ENCODE measurements at regions not wholly inside any gene's neighbourhood (a gene's known extent, or its start where the extent isn't known, plus 50 kb on each side); places are given as distances from the start of the nearest gene placed in this dataset.

GRCh38 chr20:11484479-11484878, 433.2 kb upstream of the BTBD3 start:
- Histone ChIP-seq H3K23me2 (ENCODE audit: low read depth, low read length) (no peaks in the 10 kb centered on the region), H3K9ac (replicated peaks in 1 of 4; ENCODE audit: extremely low read depth in 1 of 4, low read depth in 3 of 4, low read length in 3 of 4) (no peak overlapping the region), H3K9me3 (ENCODE audit: insufficient read depth in 2 of 2, low read depth in 1 of 2, low read length in 1 of 2) (no peaks in the 10 kb centered on the region), H3K27me3 (replicated peaks in 1 of 4; ENCODE audit: control insufficient read depth in 3 of 4, extremely low read depth in 1 of 4, insufficient read depth in 3 of 4, low read length in 3 of 4) (no peaks in the 10 kb centered on the region), H2BK15ac (ENCODE audit: low read length) (no peak overlapping the region), H2AFZ (ENCODE audit: low read length) (no peak overlapping the region), H3K14ac (ENCODE audit: insufficient read length) (no peak overlapping the region), H2BK5ac (ENCODE audit: low read depth, low read length) (no peak overlapping the region), H3K79me2 (ENCODE audit: control insufficient read depth in 1 of 2, insufficient read depth in 2 of 2, low read length in 2 of 2) (no peaks in the 10 kb centered on the region), H4K8ac (ENCODE audit: extremely low read depth, insufficient read depth, low read length) (no peak overlapping the region), H3K4me1 (replicated peaks in 1 of 4; ENCODE audit: control insufficient read depth in 3 of 4, insufficient read depth in 4 of 4, low read length in 3 of 4) (no peaks in the 10 kb centered on the region; a peak in 1 of 7 replicates), H3K27ac (ENCODE audit: low read depth, low read length) (no peak overlapping the region), H4K91ac (replicated peaks; ENCODE audit: insufficient read length, low read length) (no peak overlapping the region), H3K4ac (replicated peaks; ENCODE audit: insufficient read length, low read depth, low read length) (no peak overlapping the region), H4K5ac (ENCODE audit: insufficient read length, low read depth, low read length) (no peak overlapping the region), H3K23ac (ENCODE audit: insufficient read length) (no peak overlapping the region), H3K4me3 (ENCODE audit: extremely low read depth in 1 of 4, insufficient read depth in 2 of 4, low read depth in 3 of 4, low read length in 4 of 4) (no peak overlapping the region), H2BK120ac (replicated peaks; ENCODE audit: low read depth, low read length) (no peak overlapping the region), H3K79me1 (ENCODE audit: low read depth, low read length) (no peaks in the 10 kb centered on the region), H2AK5ac (ENCODE audit: low read depth, low read length) (no peak overlapping the region), H3K56ac (replicated peaks; ENCODE audit: insufficient read length, low read depth, low read length) (no peak overlapping the region), H2BK20ac (ENCODE audit: low read length) (no peak overlapping the region), H3K36me3 (ENCODE audit: control insufficient read depth in 2 of 4, insufficient read depth in 4 of 4, low read length in 3 of 4) (no peaks in the 10 kb centered on the region), H3K4me2 (ENCODE audit: insufficient read depth in 1 of 2, low read depth in 2 of 2, low read length in 2 of 2) (no peak overlapping the region), H4K20me1 (replicated peaks in 1 of 2; ENCODE audit: control insufficient read depth in 1 of 2, insufficient read depth in 2 of 2, low read length in 2 of 2) (no peaks in the 10 kb centered on the region), H3K18ac (ENCODE audit: extremely low read depth, low read length) (no peak overlapping the region), H2BK12ac (ENCODE audit: low read depth, low read length) (no peak overlapping the region)
- ChIA-PET CTCF (ENCODE audit: partially characterized antibody) (no interaction called here), POLR2A (ENCODE audit: partially characterized antibody) (no interaction called here)
- 100% methylated on average over 1 of the region's 1 CpG; no CpG with 5 or more reads in 1 of the 2 experiments for WGBS, 2 experiments (ENCODE audit: extremely low coverage in 1 of 2, insufficient coverage in 1 of 2, insufficient read length in 1 of 2, insufficient replicate concordance in 2 of 2, low coverage in 1 of 2, low lambda C conversion rate in 2 of 2, missing lambda C conversion rate in 1 of 2)
- FAIRE-seq: no peak
- DNase-seq (ENCODE audit: low read depth in 1 of 2, low spot score in 2 of 2): no peak
- no peak for TF ChIP-seq CHD1 (IDR thresholded peaks at IDR 0.05; ENCODE audit: low read depth, low read length)
- no peak for TF ChIP-seq TEAD4 (IDR thresholded peaks at IDR 0.05; ENCODE audit: low read depth, low read length)
- TF ChIP-seq E2F6 (IDR thresholded peaks at IDR 0.05): no peak
- no peak for TF ChIP-seq EZH2 (IDR thresholded peaks at IDR 0.05; ENCODE audit: low read depth, low read length, severe bottlenecking)
- no peak for TF ChIP-seq CBX8 (IDR thresholded peaks at IDR 0.05; ENCODE audit: borderline replicate concordance, low read depth, low read length)
- TF ChIP-seq HDAC6 (IDR thresholded peaks at IDR 0.05; ENCODE audit: low read depth, low read length): no peak
- TF ChIP-seq POLR2A (IDR thresholded peaks at IDR 0.05; ENCODE audit: control extremely low read depth in 1 of 2, low read depth in 2 of 2, low read length in 2 of 2): no peak
- no peak for TF ChIP-seq POU5F1 (IDR thresholded peaks at IDR 0.05; ENCODE audit: low read depth, low read length)
- TF ChIP-seq TAF7 (optimal IDR thresholded peaks at IDR 0.05; ENCODE audit: borderline replicate concordance, low read depth, low read length): no peak
- no peak for TF ChIP-seq ZNF274 (IDR thresholded peaks at IDR 0.05; ENCODE audit: borderline replicate concordance, extremely low read depth, low read length)
- TF ChIP-seq SIRT6 (IDR thresholded peaks at IDR 0.05; ENCODE audit: low read length): no peak
- no peak for TF ChIP-seq BACH1 (IDR thresholded peaks at IDR 0.05; ENCODE audit: low read length)
- TF ChIP-seq RBBP5 (IDR thresholded peaks at IDR 0.05; ENCODE audit: borderline replicate concordance, low read depth, low read length): no peak
- no peak for TF ChIP-seq RFX5 (IDR thresholded peaks at IDR 0.05; ENCODE audit: borderline replicate concordance, low read depth, low read length)

Data from H1 (cell line).